HepG2 (cell line): ENCODE measurements at regions not wholly inside any gene's neighbourhood (a gene's known extent, or its start where the extent isn't known, plus 50 kb on each side); places are given as distances from the start of the nearest gene placed in this dataset.

Experiments
- ATAC-seq: fragments of 200-7000 bp; cut with Tn5 transposase; 3 replicates; pipeline ENCODE4 v1.9.1; 2020; ENCODE audit warnings: mild to moderate bottlenecking, moderate library complexity
- BruUV-seq: library from RNA; stranded (reverse); fragments of 400-500 nt; replicated peaks from 2 replicates; lab custom pipeline; 2021; lab: Mats Ljungman, UMichigan
- CTCF ChIA-PET: fragments of 300-600 bp; formaldehyde crosslinking; extraction: SDS; loops from one replicate; lab custom pipeline; 2021; ENCODE audit warnings: low total read pairs, inconsistent platforms, low intra/inter-chr PET ratio; lab: Yijun Ruan, JAX
- POLR2A ChIA-PET: fragments of 350-600 bp; sonication (Branson Sonifier 250); formaldehyde crosslinking; loops from one replicate; lab custom pipeline; 2020; ENCODE audit warnings: antibody characterized with exemption, inconsistent platforms; lab: Yijun Ruan, JAX
- DNase-seq: peaks from one replicate; pipeline ENCODE4 v3.0.0-alpha.2; 2015; ENCODE audit warnings: low spot score
- FAIRE-seq: peaks from 3 replicates; lab custom pipeline; 2011; peaks lifted over from hg19 to GRCh38; lab: Jason Lieb, UNC
- H2AFZ ChIP-seq: one replicate; pipeline ENCODE4 v1.6.1; 2011; ENCODE audit warnings: low read length, inconsistent platforms
- H3K27ac ChIP-seq: fragments of 300-600 bp; 3 replicates; pipeline ENCODE4 v1.8.0; 2011; ENCODE audit warnings: mixed run types, mild to moderate bottlenecking, mixed read lengths, low read length, inconsistent platforms; ENCODE audit not compliant: insufficient read depth; ENCODE audit errors: extremely low read length
- H3K27me3 ChIP-seq, 2 experiments: fragments of 200-600 bp in 1 of 2; 2 replicates in 1 of 2; 3 replicates in 1 of 2; pipeline versions ENCODE4 v1.6.0 to v1.8.0; 2011; ENCODE audit warnings: low read length in 2 of 2, mild to moderate bottlenecking in 2 of 2, moderate library complexity in 2 of 2, inconsistent platforms in 1 of 2; ENCODE audit not compliant: insufficient read depth in 2 of 2, control insufficient read depth in 1 of 2
- H3K36me3 ChIP-seq, 2 experiments: fragments of 200-600 bp in 1 of 2; replicated peaks in 1 of 2; 2 replicates in 1 of 2; 3 replicates in 1 of 2; pipeline versions ENCODE4 v1.5.1 to v1.8.0; 2011; ENCODE audit warnings: low read length in 2 of 2, inconsistent platforms in 1 of 2; ENCODE audit not compliant: insufficient read depth in 2 of 2, control insufficient read depth in 1 of 2
- H3K4me1 ChIP-seq: 2 replicates; pipeline ENCODE4 v1.5.1; 2012; ENCODE audit warnings: low read length, inconsistent platforms; ENCODE audit not compliant: insufficient read depth
- H3K4me2 ChIP-seq: 2 replicates; pipeline ENCODE4 v1.6.0; 2011; ENCODE audit warnings: low read depth, low read length, inconsistent platforms
- H3K4me3 ChIP-seq, 3 experiments: fragments of 200-600 bp in 1 of 3; sonication (generic), shearing (Covaris generic) in 1 of 3; replicated peaks in 1 of 3; 2 replicates each; pipeline ENCODE4 v1.5.1; 2011 to 2016; ENCODE audit warnings: low read length in 3 of 3, inconsistent platforms in 2 of 3, low read depth in 2 of 3, mild to moderate bottlenecking in 2 of 3, control low read depth in 1 of 3, mixed read lengths in 1 of 3; ENCODE audit not compliant: insufficient read depth in 1 of 3
- H3K79me2 ChIP-seq: one replicate; pipeline ENCODE4 v1.6.1; 2011; ENCODE audit warnings: low read length, inconsistent platforms; ENCODE audit not compliant: insufficient read depth
- H3K9ac ChIP-seq: 2 replicates; pipeline ENCODE4 v1.6.0; 2011; ENCODE audit warnings: mild to moderate bottlenecking, low read depth, low read length, inconsistent platforms; ENCODE audit not compliant: insufficient read depth
- H3K9me3 ChIP-seq: 2 replicates; pipeline ENCODE4 v1.5.1; 2012; ENCODE audit warnings: mild to moderate bottlenecking, low read length
- H4K20me1 ChIP-seq: 2 replicates; pipeline ENCODE4 v1.6.0; 2011; ENCODE audit warnings: inconsistent platforms, mild to moderate bottlenecking, low read length, moderate library complexity; ENCODE audit not compliant: insufficient read depth
- DMAP1 ChIP-seq: IDR thresholded peaks from 2 replicates; pipeline ENCODE4 v1.6.1; 2016
- NFIC ChIP-seq: IDR thresholded peaks from 2 replicates; pipeline ENCODE4 v1.6.1; 2012; ENCODE audit warnings: mild to moderate bottlenecking, low read length, inconsistent platforms
- ZBTB42 ChIP-seq: sonication (generic); formaldehyde crosslinking; IDR thresholded peaks from 2 replicates; pipeline ENCODE4 v1.5.0; 2020; ENCODE audit warnings: mild to moderate bottlenecking, missing genetic modification reagents
- ZBTB8A ChIP-seq: sonication (generic); formaldehyde crosslinking; IDR thresholded peaks from 2 replicates; pipeline ENCODE4 v1.4.0; 2020; ENCODE audit warnings: mild to moderate bottlenecking, low read depth, missing genetic modification reagents, borderline replicate concordance
- ZKSCAN5 ChIP-seq: sonication (generic); formaldehyde crosslinking; IDR thresholded peaks from 2 replicates; pipeline ENCODE4 v1.5.1; 2020; ENCODE audit warnings: mild to moderate bottlenecking, missing genetic modification reagents
- ZNF577 ChIP-seq: sonication (generic); formaldehyde crosslinking; IDR thresholded peaks from 2 replicates; pipeline ENCODE4 v1.4.0; 2020; ENCODE audit warnings: mild to moderate bottlenecking, low read depth, missing genetic modification reagents, borderline replicate concordance
- ZNF713 ChIP-seq: sonication (generic); formaldehyde crosslinking; IDR thresholded peaks from 2 replicates; pipeline ENCODE4 v1.4.0; 2020; ENCODE audit warnings: mild to moderate bottlenecking, missing genetic modification reagents
- WGBS: methylation state at CpG from one replicate; pipeline ENCODE4 v1.1.6; 2017; ENCODE audit warnings: low lambda C conversion rate; 5-methylcytosine and 5-hydroxymethylcytosine counted together
- in situ Hi-C: cut with HindIII; loops from 2 replicates; pipeline ENCODE4 v1.10.0; 2017; ENCODE audit warnings: low pct_unique_long_range_greater_than_20kb; ENCODE audit not compliant: extremely low pct_ligation_motif_present
- intact Hi-C: fragments of 100-400 bp; cut with micrococcal nuclease; formaldehyde crosslinking; loops from one replicate; pipeline ENCODE4 v1.10.0; 2022; ENCODE audit not compliant: unreplicated experiment
- TF ChIP-seq, protein P1 (sequence below): IDR thresholded peaks from 2 replicates; pipeline ENCODE4 v1.4.0; 2020; ENCODE audit warnings: mild to moderate bottlenecking, missing genetic modification reagents

DNA sequence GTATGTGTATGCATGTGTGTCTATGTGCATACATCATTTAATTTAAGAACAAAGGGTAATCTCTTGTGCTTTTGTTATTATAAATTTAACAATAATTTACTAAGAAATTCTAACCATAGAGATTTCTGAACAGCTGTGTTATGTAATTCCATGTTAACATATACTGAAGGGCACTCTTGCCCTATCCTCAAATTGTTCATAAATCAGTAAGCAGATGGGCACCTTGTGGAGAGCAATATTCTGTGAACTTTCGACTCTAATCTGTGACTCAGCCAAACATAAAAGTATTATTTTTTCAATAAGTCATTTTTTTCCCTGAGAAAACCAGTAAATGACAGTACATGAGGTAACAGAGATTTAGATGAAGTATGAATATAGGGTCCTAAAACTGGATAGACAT lies 938.3 kb upstream of the CRIM1 start:
- no peaks in the 10 kb centered on the region for H3K9me3 ChIP-seq
- H4K20me1 ChIP-seq = no peaks in the 10 kb centered on the region
- in situ Hi-C loops = loop anchor here (10.0 kb wide), 1 partner anchor 1322 kb away; no protein-coding TSS in a partner anchor
- no TSS peak for BruUV-seq
- no peak overlapping the region for H3K4me3 ChIP-seq
- H3K4me1 ChIP-seq = no peaks in the 10 kb centered on the region
- CTCF ChIA-PET = no interaction called here
- POLR2A ChIA-PET = no interaction called here
- intact Hi-C loops = no loop called here
- 0% methylated on average over 1 of the region's 1 CpG for WGBS
- H2AFZ ChIP-seq = no peak overlapping the region
- TF ChIP-seq ZKSCAN5 (CRISPR knock-in tag) = no peak
- TF ChIP-seq, protein P1, sequence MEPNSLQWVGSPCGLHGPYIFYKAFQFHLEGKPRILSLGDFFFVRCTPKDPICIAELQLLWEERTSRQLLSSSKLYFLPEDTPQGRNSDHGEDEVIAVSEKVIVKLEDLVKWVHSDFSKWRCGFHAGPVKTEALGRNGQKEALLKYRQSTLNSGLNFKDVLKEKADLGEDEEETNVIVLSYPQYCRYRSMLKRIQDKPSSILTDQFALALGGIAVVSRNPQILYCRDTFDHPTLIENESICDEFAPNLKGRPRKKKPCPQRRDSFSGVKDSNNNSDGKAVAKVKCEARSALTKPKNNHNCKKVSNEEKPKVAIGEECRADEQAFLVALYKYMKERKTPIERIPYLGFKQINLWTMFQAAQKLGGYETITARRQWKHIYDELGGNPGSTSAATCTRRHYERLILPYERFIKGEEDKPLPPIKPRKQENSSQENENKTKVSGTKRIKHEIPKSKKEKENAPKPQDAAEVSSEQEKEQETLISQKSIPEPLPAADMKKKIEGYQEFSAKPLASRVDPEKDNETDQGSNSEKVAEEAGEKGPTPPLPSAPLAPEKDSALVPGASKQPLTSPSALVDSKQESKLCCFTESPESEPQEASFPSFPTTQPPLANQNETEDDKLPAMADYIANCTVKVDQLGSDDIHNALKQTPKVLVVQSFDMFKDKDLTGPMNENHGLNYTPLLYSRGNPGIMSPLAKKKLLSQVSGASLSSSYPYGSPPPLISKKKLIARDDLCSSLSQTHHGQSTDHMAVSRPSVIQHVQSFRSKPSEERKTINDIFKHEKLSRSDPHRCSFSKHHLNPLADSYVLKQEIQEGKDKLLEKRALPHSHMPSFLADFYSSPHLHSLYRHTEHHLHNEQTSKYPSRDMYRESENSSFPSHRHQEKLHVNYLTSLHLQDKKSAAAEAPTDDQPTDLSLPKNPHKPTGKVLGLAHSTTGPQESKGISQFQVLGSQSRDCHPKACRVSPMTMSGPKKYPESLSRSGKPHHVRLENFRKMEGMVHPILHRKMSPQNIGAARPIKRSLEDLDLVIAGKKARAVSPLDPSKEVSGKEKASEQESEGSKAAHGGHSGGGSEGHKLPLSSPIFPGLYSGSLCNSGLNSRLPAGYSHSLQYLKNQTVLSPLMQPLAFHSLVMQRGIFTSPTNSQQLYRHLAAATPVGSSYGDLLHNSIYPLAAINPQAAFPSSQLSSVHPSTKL (CRISPR knock-in tag) = no peak
- TF ChIP-seq ZBTB8A (CRISPR knock-in tag) = no peak
- TF ChIP-seq ZNF577 (CRISPR knock-in tag) = no peak
- no peak for TF ChIP-seq DMAP1 (CRISPR knock-in tag)
- TF ChIP-seq ZBTB42 (CRISPR knock-in tag) = no peak
- TF ChIP-seq NFIC = no peak
- no peak for TF ChIP-seq ZNF713 (CRISPR knock-in tag)
- TF ChIP-seq, all 625 proteins: peak for 0
- Histone ChIP-seq H3K79me2 (no peaks in the 10 kb centered on the region), H3K36me3 (no peaks in the 10 kb centered on the region), H3K27ac (no peak overlapping the region), H3K27me3 (no peaks in the 10 kb centered on the region), H3K9ac (no peak overlapping the region), H3K4me2 (no peak overlapping the region)
- ATAC-seq = no peak
- no peak for DNase-seq
- FAIRE-seq = no peak
